A673 (cell line): ENCODE measurements at regions not wholly inside any gene's neighbourhood (a gene's known extent, or its start where the extent isn't known, plus 50 kb on each side); places are given as distances from the start of the nearest gene placed in this dataset.

ENCODE experiments used
- BruUV-seq: library from RNA; stranded (reverse); fragments of 400-500 nt; replicated peaks from 2 replicates; lab custom pipeline; 2021; lab: Mats Ljungman, UMichigan
- CTCF ChIA-PET: fragments of 300-600 bp; sonication (Branson Sonifier 250); formaldehyde crosslinking; loops from one replicate; lab custom pipeline; 2022; ENCODE audit warnings: antibody characterized with exemption; lab: Charles Lee
- POLR2A ChIA-PET: fragments of 300-600 bp; sonication (Branson Sonifier 250); formaldehyde crosslinking; loops from one replicate; lab custom pipeline; 2022; ENCODE audit warnings: antibody characterized with exemption; ENCODE audit not compliant: low non-redundant PET; lab: Charles Lee
- DNase-seq: peaks from one replicate; pipeline ENCODE4 v3.0.0-alpha.2; 2015; ENCODE audit warnings: low spot score
- H3K27ac ChIP-seq: fragments of 200-600 bp; sonication (generic); 2 replicates; pipeline ENCODE4 v1.5.1; 2016; ENCODE audit warnings: mixed run types, low read depth, mild to moderate bottlenecking, mixed read lengths, antibody characterized with exemption, low read length; ENCODE audit not compliant: poor library complexity, severe bottlenecking
- H3K27me3 ChIP-seq: fragments of 200-600 bp; sonication (generic); replicated peaks from 2 replicates; pipeline ENCODE4 v1.6.1; 2017; ENCODE audit warnings: mixed run types, low read depth, mild to moderate bottlenecking, mixed read lengths, antibody characterized with exemption, low read length; ENCODE audit not compliant: insufficient read depth, poor library complexity
- H3K36me3 ChIP-seq: fragments of 200-600 bp; sonication (generic); 2 replicates; pipeline ENCODE4 v1.6.1; 2016; ENCODE audit warnings: mixed run types, mild to moderate bottlenecking, mixed read lengths, antibody characterized with exemption, low read length; ENCODE audit not compliant: insufficient read depth, poor library complexity, severe bottlenecking
- H3K4me1 ChIP-seq: fragments of 200-600 bp; sonication (generic); 2 replicates; pipeline ENCODE4 v1.6.1; 2017; ENCODE audit warnings: mixed run types, mild to moderate bottlenecking, mixed read lengths, antibody characterized with exemption, low read length; ENCODE audit not compliant: insufficient read depth, poor library complexity, severe bottlenecking
- H3K4me3 ChIP-seq: fragments of 200-600 bp; sonication (generic); 2 replicates; pipeline ENCODE4 v1.5.1; 2016; ENCODE audit warnings: low read depth, mixed run types, mild to moderate bottlenecking, mixed read lengths, low read length; ENCODE audit not compliant: poor library complexity, severe bottlenecking
- H3K9me3 ChIP-seq: fragments of 200-600 bp; sonication (generic); 2 replicates; pipeline ENCODE4 v1.6.1; 2016; ENCODE audit warnings: mixed run types, low read depth, mild to moderate bottlenecking, mixed read lengths, antibody characterized with exemption, low read length; ENCODE audit not compliant: poor library complexity, severe bottlenecking
- CTCF ChIP-seq: fragments of 300-800, 200-600 bp; sonication (generic); conservative IDR thresholded peaks from 2 replicates; pipeline ENCODE4 v1.5.1; 2017; ENCODE audit warnings: low read depth, mild to moderate bottlenecking, antibody characterized with exemption, low read length, moderate library complexity, mixed read lengths
- EZH2 ChIP-seq: fragments of 200-600 bp; sonication (generic); IDR thresholded peaks from 2 replicates; pipeline ENCODE4 v1.6.1; 2017; ENCODE audit warnings: borderline replicate concordance, low read depth, mild to moderate bottlenecking, mixed read lengths, antibody characterized with exemption, low read length; ENCODE audit not compliant: poor library complexity, severe bottlenecking
- intact Hi-C: fragments of 100-400 bp; cut with micrococcal nuclease; formaldehyde crosslinking; loops from one replicate; pipeline ENCODE4 v1.10.0; 2022; ENCODE audit not compliant: unreplicated experiment

DNA sequence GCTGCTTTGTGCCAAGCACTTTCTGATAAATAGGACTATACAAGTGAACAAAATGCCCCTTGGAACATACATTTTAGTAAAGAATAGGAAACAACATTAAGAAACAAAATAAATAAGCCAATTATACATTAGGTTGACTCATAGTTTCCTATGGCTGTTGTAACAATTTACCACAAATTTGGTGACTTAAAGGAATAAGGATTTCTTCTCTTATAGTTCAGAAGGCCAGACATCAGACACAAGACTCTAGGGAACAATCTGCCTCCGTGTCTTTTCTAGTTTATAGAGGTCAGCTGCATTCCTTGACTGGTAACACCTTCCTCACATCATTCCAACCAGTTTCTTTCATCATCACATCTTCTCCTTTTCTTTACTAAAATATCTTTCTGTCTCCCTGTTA is 235.9 kb upstream of the PCDH18 start:
- Histone ChIP-seq H3K27ac (no peak overlapping the region), H3K36me3 (no peaks in the 10 kb centered on the region), H3K4me3 (no peak overlapping the region), H3K27me3 (no peaks in the 10 kb centered on the region), H3K4me1 (peaks cover 4% of the 10 kb centered on the region), H3K9me3 (no peaks in the 10 kb centered on the region)
- no TSS peak for BruUV-seq
- TF ChIP-seq EZH2 = no peak
- TF ChIP-seq CTCF = no peak
- peak; percentile 22 for DNase-seq
- ChIA-PET CTCF (no interaction called here), POLR2A (no interaction called here)
- intact Hi-C loops = no loop called here

- H3K9me3 ChIP-seq = no peaks in the 10 kb centered on the region
- no peak for DNase-seq
- H3K27ac ChIP-seq = no peak overlapping the region
- ChIA-PET POLR2A (interaction anchor here (0.7 kb wide), 1 partner anchor 210 kb away, joined by 3 read pairs; no protein-coding TSS in a partner anchor), CTCF (no interaction called here)
- H3K27me3 ChIP-seq = no peaks in the 10 kb centered on the region
- H3K36me3 ChIP-seq = no peaks in the 10 kb centered on the region
- peaks cover 5% of the 10 kb centered on the region for H3K4me1 ChIP-seq
- no peak for TF ChIP-seq EZH2
- TF ChIP-seq CTCF = no peak
- H3K4me3 ChIP-seq = no peak overlapping the region
- intact Hi-C loops = no loop called here
- no TSS peak for BruUV-seq
Measured at GRCh38 chr4:137762591-137762990, 230.3 kb upstream of the PCDH18 start.

DNA sequence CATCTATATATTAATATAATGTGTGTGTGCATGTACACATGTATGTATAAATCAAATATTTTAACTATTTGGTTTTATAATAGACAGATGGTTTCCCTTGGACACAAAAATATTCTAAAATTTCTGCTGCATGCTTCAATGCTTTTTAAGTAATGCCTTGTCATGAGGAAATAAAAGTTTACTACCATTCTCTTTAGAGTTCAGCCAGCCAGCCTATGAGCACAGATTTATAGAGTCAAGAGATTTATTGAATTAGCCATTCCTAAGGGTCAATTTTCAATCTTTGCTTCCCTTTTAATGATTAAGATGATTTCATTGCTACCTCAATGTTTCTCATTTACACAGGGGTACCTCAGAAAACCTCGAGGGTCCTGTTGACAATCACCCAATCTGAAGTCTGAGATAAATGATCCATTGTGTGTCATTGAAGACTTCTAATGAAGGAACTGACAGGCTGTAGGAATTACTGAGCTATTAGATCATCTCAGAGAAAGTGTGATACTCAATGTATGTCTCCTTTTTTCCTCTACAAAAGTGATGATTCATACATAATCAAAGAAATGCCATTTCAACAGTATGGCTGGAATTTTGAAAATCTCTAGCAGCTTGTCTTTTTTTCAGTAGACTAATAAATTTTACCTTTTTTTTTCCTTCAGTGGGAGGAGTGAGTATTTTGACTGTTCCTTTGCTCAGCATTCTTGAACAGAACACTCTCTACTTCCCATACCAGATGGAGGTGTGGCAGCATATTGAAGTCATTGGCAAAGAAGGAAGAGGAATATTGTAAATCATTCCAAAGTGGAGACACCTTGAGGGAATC is 222.6 kb upstream of the PCDH18 start:
- H3K27ac ChIP-seq = no peak overlapping the region
- CTCF ChIA-PET = no interaction called here
- TF ChIP-seq EZH2 (no peak), CTCF (no peak)
- H3K4me1 ChIP-seq = no peaks in the 10 kb centered on the region
- no peak overlapping the region for H3K4me3 ChIP-seq
- POLR2A ChIA-PET = no interaction called here
- H3K27me3 ChIP-seq = no peaks in the 10 kb centered on the region
- H3K36me3 ChIP-seq = no peaks in the 10 kb centered on the region
- H3K9me3 ChIP-seq = no peaks in the 10 kb centered on the region
- intact Hi-C loops = no loop called here
- no TSS peak for BruUV-seq
- DNase-seq = peak; percentile 59
